Spleen (tissue), 7 donors: ENCODE measurements at regions not wholly inside any gene's neighbourhood (a gene's known extent, or its start where the extent isn't known, plus 50 kb on each side); places are given as distances from the start of the nearest gene placed in this dataset.

ENCODE experiments used
- POLR2A ChIP-seq, 3 donors: fragments of 450-650 bp; IDR thresholded peaks; one replicate each; pipeline ENCODE4 v1.5.1; 2017; ENCODE audit warnings: antibody characterized with exemption in 3 of 3, mild to moderate bottlenecking in 1 of 3
- POLR2AphosphoS5 ChIP-seq, 3 donors: sonication (generic); formaldehyde crosslinking; IDR thresholded peaks; one replicate each; pipeline ENCODE4 v1.5.1; 2017; ENCODE audit warnings: antibody characterized with exemption in 3 of 3
- TF ChIP-seq, protein P1 (sequence below), 11 experiments: fragments of 200-600 bp in 7 of 11; fragments of 450-650 bp in 4 of 11; sonication (generic) in 4 of 11; IDR thresholded peaks in 8 of 11; conservative IDR thresholded peaks in 3 of 11; 1 replicate in 7 of 11; 2 replicates in 4 of 11; pipeline versions ENCODE4 v1.4.0 to v1.8.0; 2016 to 2021; ENCODE audit warnings: antibody characterized with exemption in 11 of 11, inconsistent platforms in 4 of 11, mild to moderate bottlenecking in 1 of 11
- donor health status: DM: no; HTN: no; CAD: no; lungs with moderate emphysema.
- donor health status: DM: no; HTN: no; CAD: no.
- donor health status: DM: no; HTN: no; CAD: no.

DNA sequence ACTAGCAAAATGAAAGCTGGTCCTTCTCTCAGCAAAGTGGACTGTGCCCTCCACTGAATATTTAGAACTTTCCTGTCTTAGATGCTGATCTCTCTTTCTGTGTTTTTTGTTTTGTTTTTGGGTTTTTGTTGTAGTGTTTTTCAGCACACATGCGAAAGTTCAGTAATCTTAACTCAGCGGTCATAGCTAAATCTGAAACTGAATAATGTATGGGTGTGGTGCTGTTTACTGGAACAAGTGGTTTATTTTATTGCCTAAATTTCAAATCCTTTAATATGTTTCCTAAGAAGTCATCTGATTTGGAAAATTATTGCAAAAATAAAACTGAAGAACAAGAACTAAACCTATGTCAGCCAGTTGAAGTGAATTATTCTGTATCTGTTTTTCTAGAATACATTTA is 116.0 kb upstream of the LRIG3 start:
- no peak for TF ChIP-seq POLR2A (IDR thresholded peaks at IDR 0.05)
- TF ChIP-seq, protein P1, sequence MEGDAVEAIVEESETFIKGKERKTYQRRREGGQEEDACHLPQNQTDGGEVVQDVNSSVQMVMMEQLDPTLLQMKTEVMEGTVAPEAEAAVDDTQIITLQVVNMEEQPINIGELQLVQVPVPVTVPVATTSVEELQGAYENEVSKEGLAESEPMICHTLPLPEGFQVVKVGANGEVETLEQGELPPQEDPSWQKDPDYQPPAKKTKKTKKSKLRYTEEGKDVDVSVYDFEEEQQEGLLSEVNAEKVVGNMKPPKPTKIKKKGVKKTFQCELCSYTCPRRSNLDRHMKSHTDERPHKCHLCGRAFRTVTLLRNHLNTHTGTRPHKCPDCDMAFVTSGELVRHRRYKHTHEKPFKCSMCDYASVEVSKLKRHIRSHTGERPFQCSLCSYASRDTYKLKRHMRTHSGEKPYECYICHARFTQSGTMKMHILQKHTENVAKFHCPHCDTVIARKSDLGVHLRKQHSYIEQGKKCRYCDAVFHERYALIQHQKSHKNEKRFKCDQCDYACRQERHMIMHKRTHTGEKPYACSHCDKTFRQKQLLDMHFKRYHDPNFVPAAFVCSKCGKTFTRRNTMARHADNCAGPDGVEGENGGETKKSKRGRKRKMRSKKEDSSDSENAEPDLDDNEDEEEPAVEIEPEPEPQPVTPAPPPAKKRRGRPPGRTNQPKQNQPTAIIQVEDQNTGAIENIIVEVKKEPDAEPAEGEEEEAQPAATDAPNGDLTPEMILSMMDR (IDR thresholded peaks at IDR 0.05 in 8 of 11, conservative IDR thresholded peaks at IDR 0.05 in 3 of 11), result no peak
- TF ChIP-seq POLR2AphosphoS5 (IDR thresholded peaks at IDR 0.05), result no peak
